DOHH2 (cell line): ENCODE measurements at regions not wholly inside any gene's neighbourhood (a gene's known extent, or its start where the extent isn't known, plus 50 kb on each side); places are given as distances from the start of the nearest gene placed in this dataset.

Source experiments
- EZH2phosphoT487 ChIP-seq: fragments of 200-600 bp; sonication (generic); IDR thresholded peaks from 2 replicates; pipeline ENCODE4 v1.6.1; 2017; ENCODE audit warnings: borderline replicate concordance, mild to moderate bottlenecking, antibody characterized with exemption, low read length, moderate library complexity, mixed read lengths
- TF ChIP-seq, protein P1 (sequence below): fragments of 200-600 bp; sonication (generic); IDR thresholded peaks from one replicate; pipeline ENCODE4 v1.5.1; 2014; ENCODE audit warnings: antibody characterized with exemption, mild to moderate bottlenecking, low read depth, low read length; ENCODE audit not compliant: poor library complexity, severe bottlenecking

- TF ChIP-seq, protein P1, sequence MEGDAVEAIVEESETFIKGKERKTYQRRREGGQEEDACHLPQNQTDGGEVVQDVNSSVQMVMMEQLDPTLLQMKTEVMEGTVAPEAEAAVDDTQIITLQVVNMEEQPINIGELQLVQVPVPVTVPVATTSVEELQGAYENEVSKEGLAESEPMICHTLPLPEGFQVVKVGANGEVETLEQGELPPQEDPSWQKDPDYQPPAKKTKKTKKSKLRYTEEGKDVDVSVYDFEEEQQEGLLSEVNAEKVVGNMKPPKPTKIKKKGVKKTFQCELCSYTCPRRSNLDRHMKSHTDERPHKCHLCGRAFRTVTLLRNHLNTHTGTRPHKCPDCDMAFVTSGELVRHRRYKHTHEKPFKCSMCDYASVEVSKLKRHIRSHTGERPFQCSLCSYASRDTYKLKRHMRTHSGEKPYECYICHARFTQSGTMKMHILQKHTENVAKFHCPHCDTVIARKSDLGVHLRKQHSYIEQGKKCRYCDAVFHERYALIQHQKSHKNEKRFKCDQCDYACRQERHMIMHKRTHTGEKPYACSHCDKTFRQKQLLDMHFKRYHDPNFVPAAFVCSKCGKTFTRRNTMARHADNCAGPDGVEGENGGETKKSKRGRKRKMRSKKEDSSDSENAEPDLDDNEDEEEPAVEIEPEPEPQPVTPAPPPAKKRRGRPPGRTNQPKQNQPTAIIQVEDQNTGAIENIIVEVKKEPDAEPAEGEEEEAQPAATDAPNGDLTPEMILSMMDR, result no peak
- no peak for TF ChIP-seq EZH2phosphoT487
These were observed 70.0 kb upstream of the NAMPT start for GRCh38 chr7:106354822-106355221.
